MCF 10A (cell line): ENCODE measurements at regions not wholly inside any gene's neighbourhood (a gene's known extent, or its start where the extent isn't known, plus 50 kb on each side); places are given as distances from the start of the nearest gene placed in this dataset.

ENCODE experiments used
- BruUV-seq: library from RNA; stranded (reverse); fragments of 400-500 nt; replicated peaks from 2 replicates; lab custom pipeline; 2021; lab: Mats Ljungman, UMichigan
- CTCF ChIA-PET: fragments of 300-600 bp; sonication (Branson Sonifier 250); formaldehyde crosslinking; extraction: SDS; loops from one replicate; lab custom pipeline; 2021; ENCODE audit warnings: antibody characterized with exemption, inconsistent platforms; lab: Yijun Ruan, JAX
- POLR2A ChIA-PET: fragments of 300-600, 350-650 bp; sonication (Branson Sonifier 250); formaldehyde crosslinking; extraction: SDS; loops from one replicate; lab custom pipeline; 2020; ENCODE audit warnings: antibody characterized with exemption, inconsistent platforms; lab: Yijun Ruan, JAX
- DNase-seq: peaks from one replicate; pipeline ENCODE4 v3.0.0-alpha.2; 2018; ENCODE audit not compliant: unreplicated experiment
- H3K27ac Mint-ChIP-seq: one replicate; pipeline ENCODE4 v1.8.0; 2022; ENCODE audit warnings: mild to moderate bottlenecking, low read depth, mixed read lengths; ENCODE audit not compliant: unreplicated experiment
- H3K27me3 Mint-ChIP-seq: one replicate; pipeline ENCODE4 v1.8.0; 2022; ENCODE audit warnings: mixed read lengths; ENCODE audit not compliant: insufficient read depth, unreplicated experiment
- H3K36me3 Mint-ChIP-seq: one replicate; pipeline ENCODE4 v1.8.0; 2022; ENCODE audit warnings: mild to moderate bottlenecking, moderate library complexity, mixed read lengths; ENCODE audit not compliant: insufficient read depth, unreplicated experiment
- H3K4me1 Mint-ChIP-seq: one replicate; pipeline ENCODE4 v1.8.0; 2022; ENCODE audit warnings: mixed read lengths; ENCODE audit not compliant: insufficient read depth, unreplicated experiment
- H3K4me3 Mint-ChIP-seq: one replicate; pipeline ENCODE4 v1.8.0; 2022; ENCODE audit warnings: mild to moderate bottlenecking, moderate library complexity, mixed read lengths; ENCODE audit not compliant: unreplicated experiment
- H3K9me3 Mint-ChIP-seq: one replicate; pipeline ENCODE4 v1.8.0; 2022; ENCODE audit warnings: mixed read lengths; ENCODE audit not compliant: unreplicated experiment
- intact Hi-C: fragments of 100-400 bp; cut with micrococcal nuclease; formaldehyde crosslinking; loops from 2 replicates; pipeline ENCODE4 v1.14.1; 2022
- TF ChIP-seq, protein P1 (sequence below): fragments of 200-600 bp; IDR thresholded peaks from one replicate; pipeline ENCODE4 v1.8.0; 2022; ENCODE audit warnings: antibody characterized with exemption, mild to moderate bottlenecking; ENCODE audit not compliant: unreplicated experiment

DNA sequence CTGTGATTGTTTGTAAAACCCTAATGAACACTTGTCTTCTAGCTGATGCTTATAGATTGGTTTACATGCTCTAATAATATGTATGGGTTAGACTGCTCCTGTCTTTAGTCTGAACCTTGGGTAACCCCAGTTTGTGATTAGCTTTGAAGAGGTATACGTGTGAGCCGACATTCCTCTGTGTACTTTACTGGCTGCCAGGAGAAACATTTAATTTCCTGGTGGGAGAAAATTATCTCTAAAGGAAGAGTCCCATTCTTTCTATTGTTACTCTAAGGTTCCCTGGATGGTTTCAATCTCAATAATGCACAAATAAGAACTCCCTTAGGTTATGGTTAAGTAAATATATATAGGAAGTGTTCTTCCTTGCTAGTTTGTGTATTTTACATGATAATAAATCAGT is 143.6 kb upstream of the ZSWIM2 start:
- Mint-ChIP-seq H3K27ac (no peak overlapping the region), H3K4me3 (no peak overlapping the region), H3K9me3 (peaks cover 25% of the 10 kb centered on the region), H3K36me3 (no peaks in the 10 kb centered on the region), H3K27me3 (no peaks in the 10 kb centered on the region), H3K4me1 (peaks cover 5% of the 10 kb centered on the region)
- ChIA-PET CTCF (interaction anchor here (0.7 kb wide), 1 partner anchor 455 kb away, joined by 4 read pairs; the partner anchor contains the start of gene CALCRL), POLR2A (no interaction called here)
- TF ChIP-seq, protein P1, sequence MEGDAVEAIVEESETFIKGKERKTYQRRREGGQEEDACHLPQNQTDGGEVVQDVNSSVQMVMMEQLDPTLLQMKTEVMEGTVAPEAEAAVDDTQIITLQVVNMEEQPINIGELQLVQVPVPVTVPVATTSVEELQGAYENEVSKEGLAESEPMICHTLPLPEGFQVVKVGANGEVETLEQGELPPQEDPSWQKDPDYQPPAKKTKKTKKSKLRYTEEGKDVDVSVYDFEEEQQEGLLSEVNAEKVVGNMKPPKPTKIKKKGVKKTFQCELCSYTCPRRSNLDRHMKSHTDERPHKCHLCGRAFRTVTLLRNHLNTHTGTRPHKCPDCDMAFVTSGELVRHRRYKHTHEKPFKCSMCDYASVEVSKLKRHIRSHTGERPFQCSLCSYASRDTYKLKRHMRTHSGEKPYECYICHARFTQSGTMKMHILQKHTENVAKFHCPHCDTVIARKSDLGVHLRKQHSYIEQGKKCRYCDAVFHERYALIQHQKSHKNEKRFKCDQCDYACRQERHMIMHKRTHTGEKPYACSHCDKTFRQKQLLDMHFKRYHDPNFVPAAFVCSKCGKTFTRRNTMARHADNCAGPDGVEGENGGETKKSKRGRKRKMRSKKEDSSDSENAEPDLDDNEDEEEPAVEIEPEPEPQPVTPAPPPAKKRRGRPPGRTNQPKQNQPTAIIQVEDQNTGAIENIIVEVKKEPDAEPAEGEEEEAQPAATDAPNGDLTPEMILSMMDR, result no peak
- no TSS peak for BruUV-seq
- intact Hi-C loops, result no loop called here
- no peak for DNase-seq

DNA sequence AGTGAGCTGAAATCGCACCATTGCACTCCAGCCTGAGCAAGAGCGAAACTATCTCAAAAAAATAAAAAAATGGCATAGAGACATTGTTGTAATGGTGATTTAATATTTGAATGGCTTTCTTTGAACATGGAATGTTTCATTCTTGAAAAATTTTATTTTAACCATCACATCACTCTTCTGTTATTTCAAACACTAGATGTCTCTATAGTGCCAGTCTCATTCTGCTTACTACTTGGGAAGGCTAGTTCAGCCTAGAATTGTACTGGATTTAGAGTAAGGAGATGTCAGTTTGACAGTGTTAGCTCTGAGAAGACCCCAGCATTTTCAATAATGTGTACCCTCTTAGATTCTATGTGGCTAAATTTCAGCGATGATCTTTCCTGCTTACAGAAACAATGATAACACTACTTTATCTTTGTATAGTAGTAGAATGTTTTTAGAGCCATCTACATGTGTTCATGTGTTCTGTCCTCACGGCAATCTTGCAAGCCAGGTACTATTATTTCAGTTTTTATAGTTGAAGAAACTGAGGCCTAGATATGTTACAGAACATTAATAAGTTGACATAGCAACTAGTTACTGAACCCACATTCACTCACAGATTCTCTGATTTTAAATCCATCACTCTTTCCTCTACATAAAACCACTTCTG is 142.9 kb upstream of the ZSWIM2 start:
- no peak overlapping the region for H3K4me3 Mint-ChIP-seq
- BruUV-seq, result no TSS peak
- H3K9me3 Mint-ChIP-seq, result peaks cover 25% of the 10 kb centered on the region
- TF ChIP-seq, protein P1, result no peak
- H3K27me3 Mint-ChIP-seq, result no peaks in the 10 kb centered on the region
- H3K27ac Mint-ChIP-seq, result no peak overlapping the region
- ChIA-PET POLR2A (no interaction called here), CTCF (interaction anchor here (0.7 to 1.5 kb wide), 6 partner anchors 13 to 507 kb away, joined by 3 to 5 read pairs (median 4); partner anchors contain the start of gene CALCRL)
- H3K36me3 Mint-ChIP-seq, result no peaks in the 10 kb centered on the region
- no peak for DNase-seq
- intact Hi-C loops, result no loop called here
- H3K4me1 Mint-ChIP-seq, result peaks cover 5% of the 10 kb centered on the region

DNA sequence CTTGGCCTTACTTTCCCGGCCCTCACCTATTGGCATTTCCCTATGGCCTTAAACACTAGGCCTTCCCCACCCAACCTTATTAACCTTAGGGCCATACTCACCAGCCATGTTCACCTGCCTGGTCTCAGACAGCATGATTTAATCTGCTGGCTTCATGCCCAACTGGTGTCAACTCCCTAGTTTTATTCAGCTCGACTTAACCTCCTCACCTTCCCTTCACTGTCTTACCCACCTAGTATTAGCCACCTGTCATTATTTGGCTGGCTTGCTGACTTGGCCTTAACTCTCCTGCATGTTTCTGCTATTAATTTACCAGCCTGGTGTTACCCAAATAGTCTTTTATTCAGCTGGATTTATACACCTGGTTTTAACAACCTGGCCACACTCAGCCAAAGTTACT is 136.0 kb upstream of the ZSWIM2 start:
- POLR2A ChIA-PET, result no interaction called here

DNA sequence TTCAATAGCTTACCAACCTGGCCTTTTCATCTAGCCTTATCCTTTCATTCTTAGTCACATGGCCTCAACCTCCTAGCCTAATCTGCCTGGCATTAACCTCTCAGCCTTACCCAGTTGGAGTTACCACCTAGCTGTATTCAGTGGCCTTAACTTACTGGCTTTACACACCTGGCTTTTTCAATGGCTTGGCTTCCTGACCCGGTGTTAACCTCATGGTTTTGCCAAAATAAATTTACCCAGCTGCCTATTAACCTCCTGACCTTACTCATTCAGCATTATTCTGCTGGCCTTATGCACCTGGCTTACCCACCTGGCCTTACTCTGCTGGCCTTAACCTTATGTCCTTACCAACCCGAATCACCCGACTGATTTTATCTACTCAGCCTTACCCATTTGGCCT is 135.5 kb upstream of the ZSWIM2 start:
- H3K4me3 Mint-ChIP-seq, result no peak overlapping the region

More for the DNA sequence above, 136.0 kb upstream of the ZSWIM2 start:
- Mint-ChIP-seq H3K4me1 (no peaks in the 10 kb centered on the region), H3K9me3 (peaks cover 9% of the 10 kb centered on the region), H3K4me3 (no peak overlapping the region), H3K27me3 (no peaks in the 10 kb centered on the region), H3K27ac (no peak overlapping the region), H3K36me3 (no peaks in the 10 kb centered on the region)
- TF ChIP-seq, protein P1, result no peak
- BruUV-seq, result no TSS peak
- DNase-seq, result no peak
- intact Hi-C loops, result no loop called here
- CTCF ChIA-PET, result interaction anchor here (0.8 kb wide), 1 partner anchor 166 kb away, joined by 3 read pairs; no protein-coding TSS in a partner anchor

More for the DNA sequence above, 135.5 kb upstream of the ZSWIM2 start:
- ChIA-PET CTCF (interaction anchor here (0.8 kb wide), 1 partner anchor 167 kb away, joined by 3 read pairs; no protein-coding TSS in a partner anchor), POLR2A (no interaction called here)
- TF ChIP-seq, protein P1, result no peak
- H3K36me3 Mint-ChIP-seq, result no peaks in the 10 kb centered on the region
- BruUV-seq, result no TSS peak
- no peaks in the 10 kb centered on the region for H3K27me3 Mint-ChIP-seq
- peaks cover 6% of the 10 kb centered on the region for H3K9me3 Mint-ChIP-seq
- H3K27ac Mint-ChIP-seq, result no peak overlapping the region
- DNase-seq, result no peak
- intact Hi-C loops, result no loop called here
- H3K4me1 Mint-ChIP-seq, result no peaks in the 10 kb centered on the region
